Psoas muscle (tissue), 7 donors: ENCODE measurements at regions not wholly inside any gene's neighbourhood (a gene's known extent, or its start where the extent isn't known, plus 50 kb on each side); places are given as distances from the start of the nearest gene placed in this dataset.

ENCODE experiments used
- ATAC-seq, 4 donors: fragments of 200-7000 bp; cut with Tn5 transposase; one replicate each; pipeline ENCODE4 v1.9.1; 2020; ENCODE audit warnings: moderate library complexity in 3 of 4, mild to moderate bottlenecking in 2 of 4
- DNase-seq, 2 donors: peaks; one replicate each; pipeline ENCODE4 v3.0.0-alpha.2; 2020
- H3K27ac ChIP-seq: fragments of 200-600 bp; one replicate; pipeline ENCODE4 v1.8.0; 2022
- H3K27me3 ChIP-seq, 3 donors: fragments of 200-600 bp in 1 of 3; one replicate each; pipeline versions ENCODE4 v1.6.1 to v1.8.0; 2013 to 2022; ENCODE audit warnings: low read length in 2 of 3, mild to moderate bottlenecking in 2 of 3, moderate library complexity in 1 of 3; ENCODE audit not compliant: insufficient read depth in 3 of 3
- H3K36me3 ChIP-seq, 2 donors: fragments of 200-600 bp in 1 of 2; one replicate each; pipeline versions ENCODE4 v1.6.1 to v1.8.0; 2013 to 2022; ENCODE audit warnings: low read depth in 1 of 2, mild to moderate bottlenecking in 1 of 2, moderate library complexity in 1 of 2; ENCODE audit not compliant: insufficient read depth in 1 of 2
- H3K4me1 ChIP-seq: fragments of 200-600 bp; one replicate; pipeline ENCODE4 v1.8.0; 2022
- H3K4me3 ChIP-seq: fragments of 200-600 bp; one replicate; pipeline ENCODE4 v1.8.0; 2022; ENCODE audit warnings: mild to moderate bottlenecking
- H3K9me3 ChIP-seq: fragments of 200-600 bp; one replicate; pipeline ENCODE4 v1.8.0; 2022
- WGBS, 3 donors: extraction: QIAGEN DNeasy Blood & Tissue Kit; methylation state at CpG; one replicate each; pipeline versions ENCODE4 v1.1.6 to v1.1.7; 2013; 5-methylcytosine and 5-hydroxymethylcytosine counted together
- intact Hi-C, 2 donors: fragments of 100-400 bp; cut with DNase I; formaldehyde crosslinking; loops; one replicate each; pipeline versions ENCODE4 v1.11.0 to v1.14.2; 2022
- TF ChIP-seq, protein P1 (sequence below): fragments of 200-600 bp; IDR thresholded peaks from one replicate; pipeline ENCODE4 v1.8.0; 2022; ENCODE audit warnings: antibody characterized with exemption
- donor health status: healthy with polysubstance abuse.
- donor health status: DM: no; HTN: no; CAD: no; lungs with moderate emphysema.
- donor health status: Bipolar disorder and iron deficiency.
- donor health status: healthy.
- donor health status: DM: yes; HTN: yes; CAD: no.
- donor health status: DM: no; HTN: no; CAD: no.
- donor health status: DM: yes; HTN: yes; CAD: no.

DNA sequence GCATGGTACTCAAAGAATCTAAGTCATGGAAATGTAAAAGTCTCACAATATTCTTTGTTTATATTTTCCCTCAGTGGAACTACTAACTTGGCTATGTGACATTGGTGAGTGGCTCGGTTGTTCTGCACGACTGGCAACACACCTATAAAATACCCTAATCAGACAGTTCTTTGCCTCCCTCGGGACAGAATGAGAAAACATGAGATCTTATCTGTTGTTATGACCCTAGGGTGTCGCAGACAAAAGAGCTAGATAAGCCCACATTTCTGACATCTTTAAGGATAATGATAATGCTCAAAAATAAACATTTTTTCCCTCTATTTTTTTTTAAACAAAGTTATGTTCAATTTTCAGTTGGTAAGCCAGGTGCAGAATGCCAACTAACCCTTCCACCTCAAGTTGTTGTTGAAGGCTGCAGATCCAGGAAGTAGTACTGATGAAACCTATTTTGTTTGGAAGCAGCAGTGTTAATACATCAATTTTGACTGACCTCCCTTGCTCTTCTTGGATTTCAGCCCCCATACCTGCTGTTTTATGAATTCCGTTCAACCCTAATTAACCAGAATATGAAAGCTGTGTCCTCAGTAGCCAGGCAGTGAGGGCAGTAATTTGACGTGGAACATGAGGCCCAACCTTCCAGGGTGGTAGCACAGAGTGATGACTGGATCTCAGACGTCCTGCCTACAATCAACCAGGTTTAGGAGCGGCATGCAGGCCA, 108.7 kb upstream of the DUSP10 start:
- Histone ChIP-seq H3K27me3 (no peaks in the 10 kb centered on the region), H3K9me3 (no peaks in the 10 kb centered on the region), H3K4me1 (no peaks in the 10 kb centered on the region), H3K27ac (no peak overlapping the region), H3K4me3 (no peak overlapping the region), H3K36me3 (no peaks in the 10 kb centered on the region)
- ATAC-seq (no peak), DNase-seq (no peak)
- TF ChIP-seq, protein P1, sequence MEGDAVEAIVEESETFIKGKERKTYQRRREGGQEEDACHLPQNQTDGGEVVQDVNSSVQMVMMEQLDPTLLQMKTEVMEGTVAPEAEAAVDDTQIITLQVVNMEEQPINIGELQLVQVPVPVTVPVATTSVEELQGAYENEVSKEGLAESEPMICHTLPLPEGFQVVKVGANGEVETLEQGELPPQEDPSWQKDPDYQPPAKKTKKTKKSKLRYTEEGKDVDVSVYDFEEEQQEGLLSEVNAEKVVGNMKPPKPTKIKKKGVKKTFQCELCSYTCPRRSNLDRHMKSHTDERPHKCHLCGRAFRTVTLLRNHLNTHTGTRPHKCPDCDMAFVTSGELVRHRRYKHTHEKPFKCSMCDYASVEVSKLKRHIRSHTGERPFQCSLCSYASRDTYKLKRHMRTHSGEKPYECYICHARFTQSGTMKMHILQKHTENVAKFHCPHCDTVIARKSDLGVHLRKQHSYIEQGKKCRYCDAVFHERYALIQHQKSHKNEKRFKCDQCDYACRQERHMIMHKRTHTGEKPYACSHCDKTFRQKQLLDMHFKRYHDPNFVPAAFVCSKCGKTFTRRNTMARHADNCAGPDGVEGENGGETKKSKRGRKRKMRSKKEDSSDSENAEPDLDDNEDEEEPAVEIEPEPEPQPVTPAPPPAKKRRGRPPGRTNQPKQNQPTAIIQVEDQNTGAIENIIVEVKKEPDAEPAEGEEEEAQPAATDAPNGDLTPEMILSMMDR = no peak
- intact Hi-C loops = no loop called here
- 74 to 83% (median 83%) methylated on average over 8 of the region's 8 CpGs for WGBS, 3 donors

- Histone ChIP-seq H3K4me1 (no peaks in the 10 kb centered on the region), H3K4me3 (no peak overlapping the region), H3K27ac (no peak overlapping the region), H3K27me3 (no peaks in the 10 kb centered on the region), H3K36me3 (no peaks in the 10 kb centered on the region), H3K9me3 (no peaks in the 10 kb centered on the region)
- intact Hi-C loops = no loop called here
- no peak for ATAC-seq
- TF ChIP-seq, protein P1 = no peak
- 82 to 87% (median 85%) methylated on average over 2 of the region's 2 CpGs for WGBS, 3 donors
- DNase-seq = no peak
These were observed 108.0 kb upstream of the DUSP10 start for GRCh38 chr1:221849897-221850296.

- TF ChIP-seq, protein P1 = no peak
- no peak for ATAC-seq
- H3K27me3 ChIP-seq = no peaks in the 10 kb centered on the region
- no peaks in the 10 kb centered on the region for H3K4me1 ChIP-seq
- H3K27ac ChIP-seq = no peak overlapping the region
- DNase-seq = no peak
- no peaks in the 10 kb centered on the region for H3K9me3 ChIP-seq
- WGBS, 3 donors = 83 to 94% (median 88%) methylated on average over 1 of the region's 1 CpG
- intact Hi-C loops = no loop called here
- H3K4me3 ChIP-seq = no peak overlapping the region
- H3K36me3 ChIP-seq = no peaks in the 10 kb centered on the region
These were observed 107.2 kb upstream of the DUSP10 start for GRCh38 chr1:221849110-221849509.

DNA sequence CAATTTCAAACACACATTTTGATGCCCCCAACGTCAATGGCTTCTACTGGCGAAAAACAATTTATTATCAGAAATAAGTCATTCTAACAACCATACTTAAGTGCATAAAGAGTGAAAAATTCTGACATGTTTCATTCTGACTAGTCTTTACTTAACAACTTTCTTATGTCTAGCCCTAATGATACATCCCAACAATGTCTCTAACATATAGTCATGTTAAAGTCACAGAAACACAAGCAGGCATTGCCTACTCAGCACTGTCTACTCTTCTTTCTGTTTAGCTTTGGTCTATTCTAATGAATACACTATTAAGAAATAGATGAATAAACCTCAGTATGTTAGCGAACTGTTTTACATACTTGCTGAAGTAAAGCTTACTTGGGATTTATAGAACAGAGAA, 105.8 kb upstream of the DUSP10 start:
- Histone ChIP-seq H3K27me3 (no peaks in the 10 kb centered on the region), H3K4me1 (no peaks in the 10 kb centered on the region), H3K27ac (no peak overlapping the region), H3K9me3 (no peaks in the 10 kb centered on the region), H3K4me3 (no peak overlapping the region), H3K36me3 (no peaks in the 10 kb centered on the region)
- ATAC-seq = no peak
- TF ChIP-seq, protein P1 = no peak
- no peak for DNase-seq
- WGBS, 3 donors = 91 to 94% (median 94%) methylated on average over 3 of the region's 3 CpGs
- intact Hi-C loops = no loop called here
